NCI-H748 (cell line): ENCODE measurements at regions not wholly inside any gene's neighbourhood (a gene's known extent, or its start where the extent isn't known, plus 50 kb on each side); places are given as distances from the start of the nearest gene placed in this dataset.

Source experiments
- DNase-seq: peaks from one replicate; lab custom pipeline; 2025; ENCODE audit not compliant: unreplicated experiment; lab: John Stamatoyannopoulos, UW

- DNase-seq, result no peak
These were observed 787.4 kb upstream of the EEF2KMT start for GRCh38 chr16:5884996-5885395.

GRCh38 chr16:5884339-5884738 lies 786.7 kb upstream of the EEF2KMT start:
- no peak for DNase-seq

DNA sequence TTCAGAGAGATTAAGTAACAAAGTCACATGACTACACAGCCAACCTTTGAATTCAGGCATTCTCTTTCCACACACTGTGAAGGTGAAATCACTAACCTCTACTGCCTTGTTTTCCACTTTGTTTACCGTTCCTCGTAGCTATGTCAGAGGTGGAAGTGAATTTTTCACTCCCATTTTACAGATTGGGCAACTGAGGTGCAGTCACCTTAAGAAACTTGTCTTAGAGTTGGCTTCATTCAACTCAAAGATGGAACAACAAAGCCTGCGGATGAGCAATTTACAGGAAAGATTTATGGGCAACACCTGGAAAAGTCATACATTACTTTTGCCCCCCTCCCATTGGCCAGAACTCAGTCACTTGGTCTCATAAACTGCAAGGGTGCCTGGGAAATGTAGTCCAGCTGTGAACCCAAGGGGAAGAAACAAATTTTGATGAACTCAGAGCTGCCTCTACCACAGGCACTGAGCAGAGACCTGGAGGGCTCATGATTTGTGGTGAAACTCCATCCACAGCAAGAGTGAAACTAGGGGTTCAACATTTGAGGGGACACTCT lies 784.6 kb upstream of the EEF2KMT start:
- no peak for DNase-seq

- no peak for DNase-seq
These were observed 777.8 kb upstream of the EEF2KMT start for GRCh38 chr16:5875416-5875815.

- DNase-seq, result peak; percentile 58
These were observed 777.3 kb upstream of the EEF2KMT start for GRCh38 chr16:5874899-5875298.

DNA sequence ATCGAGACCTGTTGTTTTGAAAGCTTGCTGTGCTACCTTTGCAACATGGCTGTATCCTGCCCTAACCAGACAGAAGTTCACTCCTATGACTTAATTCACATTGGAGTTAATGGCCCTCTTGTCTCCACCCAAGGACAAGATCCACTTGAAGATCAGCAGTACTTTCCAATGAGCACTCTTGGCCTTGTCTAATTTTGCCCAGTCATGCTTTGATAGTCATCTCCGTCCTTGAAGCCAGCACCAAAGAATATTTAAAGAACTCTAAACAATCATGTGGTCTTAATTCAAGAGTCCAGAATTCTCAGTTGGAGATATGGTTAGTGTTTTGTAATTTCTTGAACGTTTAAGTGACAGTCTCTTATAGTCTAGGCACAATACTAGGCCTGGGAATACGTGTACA lies 775.6 kb upstream of the EEF2KMT start:
- DNase-seq, result no peak

DNA sequence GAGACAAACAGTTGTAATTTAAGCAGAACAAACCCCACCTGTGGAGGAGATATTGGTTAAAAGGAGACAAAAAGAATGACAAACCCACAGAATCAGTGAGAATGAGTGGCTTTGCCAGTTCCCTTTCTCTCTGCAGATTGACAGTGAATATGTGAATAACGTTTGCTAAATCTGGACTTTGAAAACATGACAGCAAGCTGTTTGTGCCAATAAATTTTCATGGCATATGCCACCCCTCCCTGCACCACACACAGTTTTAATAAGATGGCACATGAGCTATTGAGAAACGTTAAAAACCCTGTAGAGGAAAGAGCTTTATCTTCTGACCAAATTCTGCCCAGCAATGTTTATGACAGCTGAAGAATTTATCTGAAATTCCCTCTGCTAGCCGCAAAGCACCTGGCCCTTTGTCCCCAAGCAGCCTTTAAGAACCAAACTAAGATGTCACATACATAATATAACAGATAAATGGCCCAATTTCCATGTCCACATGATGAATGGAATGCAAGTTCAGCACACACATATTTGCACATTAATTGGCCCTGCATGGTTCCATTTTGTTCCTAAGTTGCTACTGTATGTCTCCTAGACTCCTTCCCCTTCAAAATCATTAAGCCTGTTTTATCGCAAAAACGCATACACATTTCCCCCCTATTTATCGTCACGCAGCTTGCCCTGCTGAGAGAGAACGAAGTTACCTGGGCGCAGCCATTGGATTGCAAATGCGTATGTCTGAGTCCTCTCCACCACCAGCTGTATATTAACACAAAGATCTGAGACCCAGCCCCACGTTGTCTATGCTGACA lies 773.5 kb upstream of the EEF2KMT start:
- DNase-seq, result no peak

DNA sequence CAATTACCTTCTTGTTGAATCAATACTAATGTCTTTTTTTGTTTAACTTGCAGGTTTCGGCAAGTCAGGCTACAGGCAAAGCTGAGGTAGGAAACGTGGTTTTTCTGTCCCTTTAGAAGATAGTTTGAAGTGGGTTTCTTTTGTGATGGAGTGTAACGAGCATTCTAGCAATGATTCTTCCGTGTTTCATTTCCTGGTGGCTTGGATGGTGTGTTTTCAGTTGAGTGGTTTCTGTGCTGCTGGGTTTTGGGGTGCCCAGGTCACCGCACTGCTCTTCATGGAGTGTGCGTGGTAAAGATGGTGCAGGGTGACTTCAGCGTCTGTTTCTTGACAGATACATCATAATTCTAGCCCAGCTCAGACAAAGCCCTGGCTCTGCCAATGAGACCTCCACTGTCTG lies 769.7 kb upstream of the EEF2KMT start:
- DNase-seq, result peak; percentile 26

DNA sequence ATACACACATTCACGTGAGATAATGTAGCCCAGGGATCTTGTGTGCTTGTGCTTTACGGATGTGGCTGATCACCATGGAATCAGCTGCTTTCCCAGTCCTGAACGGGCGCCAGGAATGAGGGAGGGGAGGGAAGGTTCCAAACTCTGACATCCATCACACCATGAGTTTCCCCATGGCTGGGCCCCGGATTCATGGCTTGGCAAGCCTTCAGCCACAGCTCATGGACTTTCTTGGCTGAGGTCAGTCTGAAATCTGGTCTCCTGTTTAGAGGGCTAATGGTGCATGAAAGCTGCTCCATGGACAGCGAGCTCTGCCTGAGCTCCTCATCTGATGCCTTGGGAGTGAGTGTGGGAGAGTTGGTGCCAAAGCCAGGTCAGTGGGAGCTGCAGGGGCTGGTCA lies 767.6 kb upstream of the EEF2KMT start:
- DNase-seq, result no peak

DNA sequence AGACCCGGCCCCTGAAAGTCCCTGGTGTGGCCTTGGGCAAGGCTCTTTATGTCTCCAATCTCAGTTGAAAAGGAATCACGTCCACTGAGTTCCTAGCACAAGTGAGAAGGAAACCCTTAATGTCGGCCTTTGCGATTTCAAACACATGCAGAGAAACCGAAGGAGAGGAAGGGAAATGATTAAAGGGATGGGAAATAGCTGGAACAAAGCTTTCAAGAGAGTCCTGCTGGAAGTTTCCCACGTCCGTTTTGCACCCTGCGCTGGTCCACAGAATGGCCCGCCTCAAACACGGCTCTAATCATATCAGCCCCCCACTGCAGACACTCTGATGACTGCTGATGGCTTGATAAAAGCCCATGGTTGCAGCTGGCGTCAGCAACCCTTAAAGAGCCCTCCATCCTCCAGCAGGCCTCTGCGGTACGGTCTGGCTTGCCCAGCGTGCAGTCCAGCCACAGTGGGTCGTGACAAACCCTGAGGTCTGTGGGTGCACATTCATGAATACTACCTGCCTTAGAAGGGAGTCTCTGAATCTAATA lies 765.5 kb upstream of the EEF2KMT start:
- DNase-seq, result no peak

DNA sequence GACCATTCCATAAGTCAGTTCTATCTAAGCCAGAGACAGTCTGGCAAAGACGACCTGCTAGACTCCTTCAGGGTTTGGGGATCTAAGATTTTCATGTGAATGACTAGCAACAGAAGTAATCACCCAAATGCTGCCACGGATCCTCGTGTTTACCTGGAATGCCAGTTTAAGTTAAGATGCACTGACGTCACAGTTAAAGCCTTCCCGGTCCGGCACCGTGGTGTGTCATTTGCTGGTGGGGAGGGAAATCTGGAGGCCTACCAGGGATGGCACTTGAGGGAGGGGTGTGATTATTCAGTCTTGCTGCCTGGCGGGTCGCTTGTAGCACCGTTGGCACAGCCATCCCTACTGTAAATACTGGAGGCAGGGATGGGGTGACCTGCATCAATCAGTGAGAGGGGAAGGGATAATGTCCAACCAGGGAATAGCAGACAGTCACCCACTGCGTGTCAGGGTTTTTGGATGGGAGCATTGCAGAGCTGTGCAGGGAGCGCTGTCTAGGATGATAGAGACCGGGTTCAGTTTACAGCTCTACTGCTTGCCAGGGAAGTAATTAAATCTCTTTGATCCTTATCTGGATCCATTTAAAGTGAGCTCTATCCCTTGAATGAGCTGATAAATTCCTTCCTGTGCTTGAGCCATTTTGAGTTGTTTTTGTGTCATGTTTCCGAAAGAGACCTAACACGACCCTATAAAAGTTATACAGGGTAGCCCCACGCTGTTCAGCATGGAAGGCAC lies 764.7 kb upstream of the EEF2KMT start:
- no peak for DNase-seq

- DNase-seq, result no peak
These were observed 763.6 kb upstream of the EEF2KMT start for GRCh38 chr16:5861241-5861640.

DNA sequence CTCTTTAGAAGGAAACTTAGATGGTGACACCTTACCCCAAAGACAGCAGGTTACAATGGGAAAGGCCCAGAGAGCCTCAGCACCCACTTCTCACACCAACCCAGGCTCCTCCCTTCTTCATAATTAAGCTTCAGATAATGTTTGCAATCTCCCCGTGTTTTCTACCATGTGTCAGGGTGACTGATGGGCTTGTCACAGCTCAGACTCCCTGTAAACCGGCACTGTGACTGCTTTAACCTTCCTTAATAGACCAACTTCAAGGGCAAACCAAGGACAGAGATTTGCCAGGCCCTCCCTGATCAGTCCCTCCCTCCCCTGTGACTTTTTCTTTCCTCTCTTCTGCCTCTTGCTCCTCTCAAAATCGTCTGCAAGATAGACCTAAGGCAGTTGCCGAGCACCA lies 760.6 kb upstream of the EEF2KMT start:
- no peak for DNase-seq

DNA sequence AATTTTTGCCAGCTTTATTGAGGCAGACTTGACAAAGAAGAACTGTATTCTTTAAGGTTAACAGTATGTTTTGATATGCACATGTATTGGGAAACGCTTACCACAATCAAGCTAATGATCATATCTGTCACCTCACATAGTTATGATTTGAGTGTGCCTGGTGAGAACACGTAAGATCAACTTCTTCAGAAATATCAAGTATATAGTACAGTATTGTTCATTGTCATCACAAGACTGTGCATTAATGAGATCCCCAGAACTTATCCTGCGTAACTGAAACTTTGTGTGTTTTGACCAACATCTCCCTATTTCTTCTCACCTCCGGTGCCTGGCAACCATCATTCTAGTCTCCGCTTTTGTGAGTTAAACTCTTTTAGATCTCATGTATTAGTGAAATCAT lies 756.4 kb upstream of the EEF2KMT start:
- DNase-seq, result no peak

- no peak for DNase-seq
These were observed 754.6 kb upstream of the EEF2KMT start for GRCh38 chr16:5852151-5852550.

- no peak for DNase-seq
These were observed 753.9 kb upstream of the EEF2KMT start for GRCh38 chr16:5851393-5851982.

GRCh38 chr16:5850632-5851392 lies 753.2 kb upstream of the EEF2KMT start:
- no peak for DNase-seq

- no peak for DNase-seq
These were observed 747.5 kb upstream of the EEF2KMT start for GRCh38 chr16:5845046-5845445.

DNA sequence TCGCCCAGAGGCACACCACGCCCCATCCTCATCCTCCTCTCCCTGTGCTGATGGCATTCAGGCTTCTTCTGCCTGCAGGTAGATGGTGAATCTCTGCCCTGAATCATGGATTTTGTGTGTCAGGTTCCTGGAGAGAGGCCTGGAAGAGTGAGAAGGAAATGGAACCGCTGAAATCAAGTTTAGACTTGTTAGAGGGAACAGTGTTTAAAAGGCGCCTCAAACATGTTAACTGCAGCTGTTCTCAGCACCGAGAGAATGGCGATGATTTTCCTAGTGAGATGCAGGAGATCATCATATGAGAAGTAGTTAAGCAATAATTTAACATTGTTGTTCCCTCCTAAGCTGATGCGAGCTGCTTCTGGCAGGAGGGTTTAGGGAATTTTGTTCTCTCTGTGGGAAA lies 744.4 kb upstream of the EEF2KMT start:
- peak; percentile 36 for DNase-seq

DNA sequence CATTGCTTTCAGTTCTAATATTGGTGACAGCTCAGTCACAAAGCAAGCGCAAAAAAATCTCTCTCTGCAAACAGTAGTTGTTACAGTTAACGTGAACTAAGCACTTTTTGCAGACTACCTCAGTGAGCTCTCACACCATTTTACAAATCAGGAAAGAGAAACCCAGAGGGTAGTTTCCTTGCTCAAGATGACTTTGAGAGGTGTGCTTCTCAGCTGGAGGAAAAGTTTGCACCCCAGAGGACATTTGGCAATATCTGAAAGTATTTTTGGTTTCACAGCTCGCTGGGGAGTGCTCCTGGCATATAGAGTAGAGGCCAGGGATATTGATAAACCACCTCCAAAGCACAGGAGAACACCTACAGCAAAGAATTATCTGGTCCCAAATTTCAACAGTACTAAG lies 741.1 kb upstream of the EEF2KMT start:
- no peak for DNase-seq

- no peak for DNase-seq
These were observed 740.5 kb upstream of the EEF2KMT start for GRCh38 chr16:5838071-5838470.
